ENCODE measurements at regions not wholly inside any gene's neighbourhood (a gene's known extent, or its start where the extent isn't known, plus 50 kb on each side); places are given as distances from the start of the nearest gene placed in this dataset.

DNA sequence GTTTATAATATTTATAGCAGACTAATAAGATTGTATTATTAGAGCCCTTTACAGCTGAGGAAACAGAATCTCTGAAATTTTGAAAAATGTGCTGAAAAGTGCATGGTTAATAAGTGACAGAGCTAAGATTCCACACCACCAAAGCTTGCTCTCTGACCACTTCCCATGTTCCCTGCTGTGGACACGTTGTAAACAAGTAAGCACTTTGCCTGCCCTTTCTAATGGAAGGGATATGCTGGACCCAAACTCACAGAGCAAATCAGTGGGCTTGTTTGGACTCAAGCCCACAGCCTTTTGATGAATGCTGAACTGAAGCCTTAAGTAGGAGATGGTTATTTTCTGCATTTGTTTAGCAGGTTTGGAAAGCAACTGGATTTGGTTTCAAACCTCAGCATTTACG lies 214.0 kb upstream of the TMEM72 start:
- intact Hi-C loops (cut with DNase I): no loop called here
- H3K27ac ChIP-seq: peak overlapping the region in 5 of 10 donors; percentile 12 to 55 (median 36)
- no peak for ATAC-seq

GRCh38 chr10:44702531-44702930 lies 208.6 kb upstream of the TMEM72 start:
- ATAC-seq (no peak), DNase-seq (no peak)
- intact Hi-C loops (cut with DNase I): no loop called here
- TF ChIP-seq CTCF (IDR thresholded peaks at IDR 0.05): no peak
- Histone ChIP-seq H3K4me1 (no peaks in the 10 kb centered on the region), H3K36me3 (no peaks in the 10 kb centered on the region), H3K27ac (no peak overlapping the region), H3K9me3 (peaks cover 0 to 51% (median 28%) of the 10 kb centered on the region in 11 donors), H3K27me3 (no peaks in the 10 kb centered on the region), H3K4me3 (no peak overlapping the region)
- 89 to 92% methylated on average over 1 of the region's 1 CpG for WGBS, 2 donors

More for the DNA sequence above, 214.0 kb upstream of the TMEM72 start:
- TF ChIP-seq CTCF (IDR thresholded peaks at IDR 0.05): no peak
- no peak overlapping the region for H3K4me3 ChIP-seq
- WGBS, 2 donors: 51 to 59% methylated on average over 2 of the region's 2 CpGs
- peaks cover 0 to 5% (median 0%) of the 10 kb centered on the region in 9 donors for H3K4me1 ChIP-seq
- no peak for DNase-seq
- peaks cover 0 to 32% (median 16%) of the 10 kb centered on the region in 11 donors for H3K9me3 ChIP-seq
- no peaks in the 10 kb centered on the region for H3K27me3 ChIP-seq
- H3K36me3 ChIP-seq: no peaks in the 10 kb centered on the region

DNA sequence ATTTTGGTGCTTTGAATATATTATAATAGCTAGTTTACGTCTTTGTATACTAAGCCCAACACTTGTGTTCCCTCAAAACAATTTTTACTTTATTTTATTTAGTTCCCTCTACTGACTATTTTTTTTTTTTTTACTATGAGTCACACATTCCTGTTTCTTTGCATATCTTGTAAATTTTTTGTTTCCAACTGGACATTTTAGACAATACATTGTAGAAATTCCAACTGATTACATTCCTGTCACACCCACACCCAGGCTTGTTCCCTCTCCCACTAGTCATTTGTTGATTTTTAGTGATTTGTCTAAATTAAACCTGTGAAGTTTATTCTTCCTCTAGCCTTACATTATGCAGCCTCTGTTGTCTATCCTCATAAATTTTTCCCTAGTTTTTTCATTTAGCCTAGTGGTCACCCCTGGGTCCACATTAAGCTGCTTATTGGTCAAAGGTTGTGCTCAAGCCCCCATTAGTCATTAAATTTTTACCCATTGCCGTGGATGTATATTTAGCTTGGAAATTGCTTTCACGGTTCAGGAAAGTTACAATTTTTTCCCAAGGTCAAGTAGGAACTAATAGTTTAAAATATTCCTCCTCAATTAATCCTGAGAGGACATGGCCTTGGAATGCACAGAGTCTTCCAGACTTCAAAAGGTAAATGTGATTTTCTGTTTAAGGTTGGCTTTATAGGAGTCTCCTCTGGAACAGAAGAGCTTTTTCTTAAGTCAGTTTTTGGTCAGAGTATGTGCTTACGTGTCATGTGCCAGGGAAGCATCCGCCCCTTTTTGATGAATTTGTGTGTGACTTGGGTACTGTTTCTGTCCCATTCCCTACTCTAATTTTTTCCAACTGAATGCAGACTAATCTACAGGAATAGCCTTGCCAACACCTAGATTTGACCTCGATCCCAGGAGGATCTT lies 207.6 kb upstream of the TMEM72 start:
- Histone ChIP-seq H3K9me3 (peaks cover 0 to 51% (median 28%) of the 10 kb centered on the region in 11 donors), H3K4me3 (no peak overlapping the region), H3K27me3 (no peaks in the 10 kb centered on the region), H3K27ac (no peak overlapping the region), H3K4me1 (no peaks in the 10 kb centered on the region), H3K36me3 (no peaks in the 10 kb centered on the region)
- no peak for TF ChIP-seq CTCF (IDR thresholded peaks at IDR 0.05)
- DNase-seq (no peak), ATAC-seq (no peak)
- intact Hi-C loops (cut with DNase I): no loop called here
- 86 to 87% methylated on average over 6 of the region's 6 CpGs for WGBS, 2 donors

- no peak for DNase-seq
- Histone ChIP-seq H3K4me1 (no peaks in the 10 kb centered on the region), H3K27ac (no peak overlapping the region), H3K36me3 (no peaks in the 10 kb centered on the region), H3K4me3 (no peak overlapping the region), H3K9me3 (peaks cover 0 to 49% (median 28%) of the 10 kb centered on the region in 11 donors), H3K27me3 (no peaks in the 10 kb centered on the region)
- intact Hi-C loops (cut with DNase I): no loop called here
- TF ChIP-seq CTCF (IDR thresholded peaks at IDR 0.05): no peak
- peak in 1 of 8 donors; percentile 38 for ATAC-seq
- 80 to 85% methylated on average over 1 of the region's 1 CpG for WGBS, 2 donors
Measured at GRCh38 chr10:44704616-44705015, 206.5 kb upstream of the TMEM72 start.

Data from heart right ventricle (tissue), 16 donors.